IPS DF 6.9 (cell line): ENCODE measurements at regions not wholly inside any gene's neighbourhood (a gene's known extent, or its start where the extent isn't known, plus 50 kb on each side); places are given as distances from the start of the nearest gene placed in this dataset.

ENCODE experiments used
- DNase-seq: peaks from one replicate; pipeline ENCODE4 v3.0.0-alpha.2; 2013; ENCODE audit warnings: low read depth, low spot score
- H3K27ac ChIP-seq: one replicate; pipeline ENCODE4 v1.5.1; 2013; ENCODE audit warnings: low read length, control low read depth
- H3K27me3 ChIP-seq: 2 replicates; pipeline ENCODE4 v1.6.1; 2013; ENCODE audit warnings: mild to moderate bottlenecking, low read length; ENCODE audit not compliant: control insufficient read depth, insufficient read depth
- H3K36me3 ChIP-seq: 2 replicates; pipeline ENCODE4 v1.6.1; 2013; ENCODE audit warnings: low read length; ENCODE audit not compliant: control insufficient read depth, insufficient read depth
- H3K4me1 ChIP-seq: 2 replicates; pipeline ENCODE4 v1.6.1; 2013; ENCODE audit warnings: low read length; ENCODE audit not compliant: control insufficient read depth, insufficient read depth
- H3K4me3 ChIP-seq: 2 replicates; pipeline ENCODE4 v1.5.1; 2013; ENCODE audit warnings: mild to moderate bottlenecking, low read length
- H3K9me3 ChIP-seq: 2 replicates; pipeline ENCODE4 v1.6.1; 2013; ENCODE audit warnings: low read length, inconsistent platforms; ENCODE audit not compliant: control insufficient read depth, insufficient read depth
- WGBS: extraction: QIAGEN DNeasy Blood & Tissue Kit; methylation state at CpG from one replicate; pipeline ENCODE4 v1.1.7; 2013; ENCODE audit warnings: mixed read lengths, missing lambda C conversion rate; ENCODE audit not compliant: insufficient read length, insufficient coverage; 5-methylcytosine and 5-hydroxymethylcytosine counted together

GRCh38 chr15:96896766-96897165 is 566.3 kb downstream of the NR2F2 start:
- no peaks in the 10 kb centered on the region for H3K4me1 ChIP-seq
- H3K9me3 ChIP-seq, result no peaks in the 10 kb centered on the region
- no peak overlapping the region for H3K4me3 ChIP-seq
- DNase-seq, result no peak
- no peaks in the 10 kb centered on the region for H3K36me3 ChIP-seq
- no CpG with 5 or more reads among the region's 3 CpGs for WGBS
- no peak overlapping the region for H3K27ac ChIP-seq
- no peaks in the 10 kb centered on the region for H3K27me3 ChIP-seq

GRCh38 chr15:96914081-96914480 is 583.6 kb downstream of the NR2F2 start:
- H3K36me3 ChIP-seq, result no peaks in the 10 kb centered on the region
- H3K4me3 ChIP-seq, result no peak overlapping the region
- H3K27me3 ChIP-seq, result no peaks in the 10 kb centered on the region
- H3K9me3 ChIP-seq, result no peaks in the 10 kb centered on the region; the same call in 1 of the 2 replicates
- no peaks in the 10 kb centered on the region for H3K4me1 ChIP-seq
- no CpG with 5 or more reads among the region's 4 CpGs for WGBS
- H3K27ac ChIP-seq, result no peak overlapping the region
- DNase-seq, result no peak

GRCh38 chr15:96916750-96917149 is 586.2 kb downstream of the NR2F2 start:
- Histone ChIP-seq H3K4me3 (no peak overlapping the region), H3K36me3 (no peaks in the 10 kb centered on the region), H3K27ac (no peak overlapping the region), H3K4me1 (no peaks in the 10 kb centered on the region), H3K9me3 (no peaks in the 10 kb centered on the region; the same call in 1 of the 2 replicates), H3K27me3 (no peaks in the 10 kb centered on the region)
- DNase-seq, result no peak
- WGBS, result no CpG with 5 or more reads among the region's 2 CpGs

GRCh38 chr15:96924570-96924969 is 594.1 kb downstream of the NR2F2 start:
- no peak overlapping the region for H3K4me3 ChIP-seq
- no CpG with 5 or more reads among the region's 1 CpG for WGBS
- H3K27ac ChIP-seq, result no peak overlapping the region
- H3K27me3 ChIP-seq, result no peaks in the 10 kb centered on the region
- no peaks in the 10 kb centered on the region for H3K36me3 ChIP-seq
- no peaks in the 10 kb centered on the region for H3K9me3 ChIP-seq
- H3K4me1 ChIP-seq, result no peaks in the 10 kb centered on the region
- DNase-seq, result no peak

GRCh38 chr15:96947296-96948229 is 617.1 kb downstream of the NR2F2 start:
- Histone ChIP-seq H3K4me1 (0 out of 2 replicates have a peak, but pooled peaks cover 1% of the 10 kb centered on the region), H3K9me3 (no peaks in the 10 kb centered on the region), H3K36me3 (no peaks in the 10 kb centered on the region), H3K4me3 (no peak overlapping the region; the same call in 1 of the 2 replicates), H3K27me3 (peaks cover 8% of the 10 kb centered on the region; the same call in 1 of the 2 replicates), H3K27ac (no peak overlapping the region)
- no peak for DNase-seq
- no CpG with 5 or more reads among the region's 50 CpGs for WGBS

GRCh38 chr15:96948981-96949380 is 618.5 kb downstream of the NR2F2 start:
- DNase-seq, result no peak
- H3K4me3 ChIP-seq, result no peak overlapping the region
- no CpG with 5 or more reads among the region's 2 CpGs for WGBS
- H3K36me3 ChIP-seq, result no peaks in the 10 kb centered on the region
- H3K4me1 ChIP-seq, result 0 out of 2 replicates have a peak, but pooled peaks cover 1% of the 10 kb centered on the region
- H3K27me3 ChIP-seq, result peaks cover 8% of the 10 kb centered on the region; the same call in 1 of the 2 replicates
- no peak overlapping the region for H3K27ac ChIP-seq
- H3K9me3 ChIP-seq, result no peaks in the 10 kb centered on the region

- no peak for DNase-seq
- Histone ChIP-seq H3K4me3 (no peak overlapping the region), H3K27me3 (no peaks in the 10 kb centered on the region), H3K9me3 (no peaks in the 10 kb centered on the region), H3K27ac (no peak overlapping the region), H3K4me1 (no peaks in the 10 kb centered on the region), H3K36me3 (no peaks in the 10 kb centered on the region)
- no CpG with 5 or more reads among the region's 2 CpGs for WGBS
Measured at GRCh38 chr15:96958721-96959120, 628.2 kb downstream of the NR2F2 start.

- no peak overlapping the region for H3K4me3 ChIP-seq
- no peaks in the 10 kb centered on the region for H3K36me3 ChIP-seq
- no peaks in the 10 kb centered on the region for H3K9me3 ChIP-seq
- no peaks in the 10 kb centered on the region for H3K4me1 ChIP-seq
- no peak overlapping the region for H3K27ac ChIP-seq
- DNase-seq, result no peak
- no peaks in the 10 kb centered on the region for H3K27me3 ChIP-seq
- WGBS, result no CpG with 5 or more reads among the region's 6 CpGs
Measured at GRCh38 chr15:96959501-96959900, 629.0 kb downstream of the NR2F2 start.

- H3K27ac ChIP-seq, result no peak overlapping the region
- no peak overlapping the region for H3K4me3 ChIP-seq
- H3K36me3 ChIP-seq, result no peaks in the 10 kb centered on the region
- H3K27me3 ChIP-seq, result no peaks in the 10 kb centered on the region
- no CpG with 5 or more reads among the region's 4 CpGs for WGBS
- no peaks in the 10 kb centered on the region for H3K4me1 ChIP-seq
- no peaks in the 10 kb centered on the region for H3K9me3 ChIP-seq
- DNase-seq, result no peak
Measured at GRCh38 chr15:96960711-96961480, 630.4 kb downstream of the NR2F2 start.

- no peaks in the 10 kb centered on the region for H3K27me3 ChIP-seq
- WGBS, result no CpG with 5 or more reads among the region's 3 CpGs
- DNase-seq, result no peak
- no peak overlapping the region for H3K27ac ChIP-seq
- no peaks in the 10 kb centered on the region for H3K4me1 ChIP-seq
- H3K9me3 ChIP-seq, result no peaks in the 10 kb centered on the region
- H3K36me3 ChIP-seq, result no peaks in the 10 kb centered on the region
- H3K4me3 ChIP-seq, result no peak overlapping the region
Measured at GRCh38 chr15:96966554-96966953, 636.1 kb downstream of the NR2F2 start.
